HEK293 (cell line): ENCODE measurements at regions not wholly inside any gene's neighbourhood (a gene's known extent, or its start where the extent isn't known, plus 50 kb on each side); places are given as distances from the start of the nearest gene placed in this dataset.

Source experiments
- ATF2 ChIP-seq: fragments of 450-650 bp; formaldehyde crosslinking; IDR thresholded peaks from 2 replicates; pipeline ENCODE4 v1.5.1; 2016; ENCODE audit warnings: missing biosample characterization, missing genetic modification characterization, low read depth
- FEZF1 ChIP-seq: fragments of 450-650 bp; formaldehyde crosslinking; IDR thresholded peaks from 2 replicates; pipeline ENCODE4 v1.5.1; 2016; ENCODE audit warnings: missing biosample characterization, missing genetic modification characterization
- GLI4 ChIP-seq: fragments of 450-650 bp; formaldehyde crosslinking; IDR thresholded peaks from 2 replicates; pipeline ENCODE4 v1.5.1; 2016; ENCODE audit warnings: missing biosample characterization, missing genetic modification characterization
- PBX3 ChIP-seq: sonication (generic); formaldehyde crosslinking; IDR thresholded peaks from 2 replicates; pipeline ENCODE4 v1.8.1; 2022; ENCODE audit warnings: mild to moderate bottlenecking, moderate library complexity, missing genetic modification reagents
- ZBTB10 ChIP-seq: fragments of 450-650 bp; formaldehyde crosslinking; IDR thresholded peaks from 2 replicates; pipeline ENCODE4 v1.5.1; 2016; ENCODE audit warnings: missing biosample characterization, missing genetic modification characterization
- ZFP37 ChIP-seq: fragments of 450-650 bp; formaldehyde crosslinking; IDR thresholded peaks from 2 replicates; pipeline ENCODE4 v1.5.1; 2016; ENCODE audit warnings: missing biosample characterization, missing genetic modification characterization
- ZNF211 ChIP-seq: fragments of 450-650 bp; formaldehyde crosslinking; IDR thresholded peaks from 2 replicates; pipeline ENCODE4 v1.5.1; 2016; ENCODE audit warnings: low read depth, missing biosample characterization, missing genetic modification characterization
- ZNF280D ChIP-seq: fragments of 450-650 bp; formaldehyde crosslinking; IDR thresholded peaks from 2 replicates; pipeline ENCODE4 v1.5.1; 2016; ENCODE audit warnings: missing biosample characterization, missing genetic modification characterization
- ZNF518A ChIP-seq: fragments of 450-650 bp; formaldehyde crosslinking; conservative IDR thresholded peaks from 2 replicates; pipeline ENCODE4 v1.5.1; 2016; ENCODE audit warnings: low read depth, missing biosample characterization, missing genetic modification characterization
- ZNF521 ChIP-seq: fragments of 450-650 bp; formaldehyde crosslinking; IDR thresholded peaks from 2 replicates; pipeline ENCODE4 v1.5.1; 2017; ENCODE audit warnings: missing biosample characterization, mild to moderate bottlenecking, missing genetic modification characterization
- ZNF792 ChIP-seq: fragments of 450-650 bp; formaldehyde crosslinking; IDR thresholded peaks from 2 replicates; pipeline ENCODE4 v1.5.1; 2016; ENCODE audit warnings: missing biosample characterization, missing genetic modification characterization
- ZSCAN23 ChIP-seq: fragments of 450-650 bp; formaldehyde crosslinking; IDR thresholded peaks from 2 replicates; pipeline ENCODE4 v1.5.1; 2016; ENCODE audit warnings: missing biosample characterization, missing genetic modification characterization
- ZSCAN30 ChIP-seq: fragments of 450-650 bp; IDR thresholded peaks from 2 replicates; pipeline ENCODE4 v1.5.1; 2018; ENCODE audit warnings: missing biosample characterization, mild to moderate bottlenecking, missing genetic modification characterization, moderate library complexity

- TF ChIP-seq ZNF518A (tag by site-specific recombination), result no peak
- TF ChIP-seq PBX3 (CRISPR knock-in tag), result no peak
- no peak for TF ChIP-seq ZNF280D (tag by site-specific recombination)
- no peak for TF ChIP-seq ZNF792 (tag by site-specific recombination)
- no peak for TF ChIP-seq ZBTB10
- TF ChIP-seq FEZF1 (tag by site-specific recombination), result no peak
- no peak for TF ChIP-seq ATF2 (tag by site-specific recombination)
- no peak for TF ChIP-seq ZFP37
- no peak for TF ChIP-seq ZSCAN30 (tag by site-specific recombination)
- TF ChIP-seq ZNF521, result no peak
- no peak for TF ChIP-seq GLI4 (tag by site-specific recombination)
- no peak for TF ChIP-seq ZNF211
- TF ChIP-seq ZSCAN23 (tag by site-specific recombination), result no peak
These were observed 79.6 kb upstream of the PKDCC start (continued) for GRCh38 chr2:41968182-41968578.
